CD14-positive monocyte (primary cell): ENCODE measurements at regions not wholly inside any gene's neighbourhood (a gene's known extent, or its start where the extent isn't known, plus 50 kb on each side); places are given as distances from the start of the nearest gene placed in this dataset.

ENCODE experiments used
- DNase-seq, 3 donors: peaks; one replicate each; pipeline ENCODE4 v3.0.0-alpha.2; 2011 to 2022
- H2AFZ ChIP-seq: 2 replicates; pipeline ENCODE4 v1.6.0; 2012; ENCODE audit warnings: mild to moderate bottlenecking, low read depth, low read length, inconsistent platforms; ENCODE audit not compliant: insufficient read depth, poor library complexity, severe bottlenecking
- H3K27ac ChIP-seq, 2 donors: 1 replicate in 1 of 2; 2 replicates in 1 of 2; pipeline ENCODE4 v1.5.1; 2012 to 2013; ENCODE audit warnings: low read length in 2 of 2, control low read depth in 1 of 2, inconsistent platforms in 1 of 2, low read depth in 1 of 2, mild to moderate bottlenecking in 1 of 2
- H3K27me3 ChIP-seq, 2 donors: one replicate each; pipeline versions ENCODE4 v1.6.0 to v1.6.1; 2011 to 2013; ENCODE audit warnings: low read length in 2 of 2; ENCODE audit not compliant: control insufficient read depth in 2 of 2, insufficient read depth in 2 of 2
- H3K36me3 ChIP-seq, 2 donors: replicated peaks in 1 of 2; 1 replicate in 1 of 2; 2 replicates in 1 of 2; pipeline versions ENCODE4 v1.5.1 to v1.6.1; 2012 to 2013; ENCODE audit warnings: low read length in 2 of 2, control low read depth in 1 of 2, inconsistent platforms in 1 of 2, mild to moderate bottlenecking in 1 of 2; ENCODE audit not compliant: insufficient read depth in 2 of 2, control insufficient read depth in 1 of 2
- H3K4me1 ChIP-seq, 2 donors: 1 replicate in 1 of 2; 2 replicates in 1 of 2; pipeline versions ENCODE4 v1.5.1 to v1.6.1; 2012 to 2013; ENCODE audit warnings: low read length in 2 of 2, control low read depth in 1 of 2, inconsistent platforms in 1 of 2, mild to moderate bottlenecking in 1 of 2, moderate library complexity in 1 of 2; ENCODE audit not compliant: insufficient read depth in 2 of 2, control insufficient read depth in 1 of 2
- H3K4me2 ChIP-seq: replicated peaks from 2 replicates; pipeline ENCODE3; 2012; ENCODE audit warnings: low read length, moderate library complexity, mild to moderate bottlenecking; ENCODE audit not compliant: poor library complexity, severe bottlenecking; ENCODE audit errors: extremely low read depth
- H3K4me3 ChIP-seq, 3 experiments: fragments of 200-600 bp in 1 of 3; sonication (generic) in 1 of 3; replicated peaks in 1 of 3; 1 replicate in 2 of 3; 2 replicates in 1 of 3; pipeline ENCODE4 v1.5.1; 2011 to 2013; ENCODE audit warnings: low read length in 3 of 3, mild to moderate bottlenecking in 3 of 3, control low read depth in 2 of 3, low read depth in 2 of 3, inconsistent platforms in 1 of 3, moderate library complexity in 1 of 3
- H3K79me2 ChIP-seq: 2 replicates; pipeline ENCODE4 v1.6.0; 2012; ENCODE audit warnings: mild to moderate bottlenecking, control low read depth, inconsistent platforms, low read length, moderate library complexity; ENCODE audit not compliant: insufficient read depth
- H3K9ac ChIP-seq: 2 replicates; pipeline ENCODE4 v1.6.0; 2017; ENCODE audit warnings: low read length, mild to moderate bottlenecking; ENCODE audit not compliant: insufficient read depth, poor library complexity, severe bottlenecking
- H3K9me3 ChIP-seq, 2 donors: replicated peaks in 1 of 2; 1 replicate in 1 of 2; 2 replicates in 1 of 2; pipeline versions ENCODE4 v1.5.1 to v1.6.1; 2012 to 2013; ENCODE audit warnings: low read length in 2 of 2, control low read depth in 1 of 2; ENCODE audit not compliant: control insufficient read depth in 1 of 2, insufficient read depth in 1 of 2
- H4K20me1 ChIP-seq: 2 replicates; pipeline ENCODE4 v1.6.0; 2012; ENCODE audit warnings: mild to moderate bottlenecking, low read length, control low read depth, moderate library complexity; ENCODE audit not compliant: insufficient read depth
- H3K27ac Mint-ChIP-seq, 7 donors: one replicate each; pipeline ENCODE4 v1.8.0; 2020; ENCODE audit warnings: mild to moderate bottlenecking in 7 of 7, mixed read lengths in 7 of 7, moderate library complexity in 6 of 7, inconsistent platforms in 2 of 7
- H3K27me3 Mint-ChIP-seq, 3 donors: one replicate each; pipeline ENCODE4 v1.8.0; 2021 to 2022; ENCODE audit warnings: low read depth in 3 of 3, mild to moderate bottlenecking in 3 of 3, mixed read lengths in 3 of 3, moderate library complexity in 3 of 3, inconsistent platforms in 1 of 3
- H3K36me3 Mint-ChIP-seq, 2 donors: one replicate each; pipeline ENCODE4 v1.8.0; 2020; ENCODE audit warnings: mixed read lengths in 2 of 2, inconsistent platforms in 1 of 2, mild to moderate bottlenecking in 1 of 2
- H3K4me1 Mint-ChIP-seq: one replicate; pipeline ENCODE4 v1.8.0; 2020; ENCODE audit warnings: mild to moderate bottlenecking, mixed read lengths
- H3K4me3 Mint-ChIP-seq, 2 donors: one replicate each; pipeline ENCODE4 v1.8.0; 2020; ENCODE audit warnings: mild to moderate bottlenecking in 2 of 2, mixed read lengths in 2 of 2, moderate library complexity in 1 of 2
- H3K9me3 Mint-ChIP-seq, 7 donors: one replicate each; pipeline ENCODE4 v1.8.0; 2020 to 2022; ENCODE audit warnings: mixed read lengths in 7 of 7, mild to moderate bottlenecking in 6 of 7, moderate library complexity in 6 of 7, inconsistent platforms in 2 of 7
- WGBS: methylation state at CpG from one replicate; pipeline ENCODE4 v1.1.5; 2013; ENCODE audit warnings: missing lambda C conversion rate; ENCODE audit not compliant: insufficient coverage; 5-methylcytosine and 5-hydroxymethylcytosine counted together
- intact Hi-C, 2 donors: fragments of 100-400 bp; cut with micrococcal nuclease; formaldehyde crosslinking; loops; one replicate each; pipeline versions ENCODE4 v1.15.0 to v1.15.1; 2023
- TF ChIP-seq, protein P1 (sequence below): fragments of 200-600 bp; IDR thresholded peaks from one replicate; pipeline ENCODE4 v1.8.0; 2022; ENCODE audit warnings: antibody characterized with exemption, mild to moderate bottlenecking

DNA sequence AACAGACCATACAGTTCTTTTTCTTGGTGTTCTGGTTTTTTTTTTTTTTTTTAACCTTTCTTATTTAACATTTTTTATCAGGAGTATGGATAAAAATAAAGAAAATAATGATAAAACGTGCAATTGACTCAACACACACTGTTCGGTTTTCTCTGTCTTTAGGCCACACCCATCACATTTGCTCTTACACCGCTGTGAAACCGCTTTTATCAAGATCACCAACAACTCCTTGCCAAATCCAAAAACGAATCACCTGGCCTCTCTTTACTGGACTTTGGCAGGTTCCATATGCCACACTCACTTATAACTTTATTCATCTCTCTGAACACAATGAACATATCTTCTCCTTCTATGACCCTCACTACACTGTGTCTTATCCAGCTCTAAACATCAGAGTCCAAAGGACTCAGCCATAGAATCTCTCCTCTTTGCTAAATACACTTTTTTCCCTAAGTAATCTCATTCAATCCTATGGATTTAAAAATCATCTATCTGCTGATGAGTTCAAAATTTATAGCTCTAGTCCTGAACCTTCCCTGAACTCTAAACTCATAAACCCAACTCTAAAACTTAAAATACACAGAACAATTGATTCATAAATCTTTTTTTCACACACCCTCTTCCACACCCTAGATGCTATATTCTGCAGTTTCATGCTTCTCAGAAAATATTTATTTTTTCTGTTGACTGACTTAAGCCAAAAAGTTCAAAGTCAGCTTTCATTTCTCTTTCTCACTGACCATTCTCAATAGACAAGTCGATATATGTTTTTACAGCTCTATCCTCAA lies 800.6 kb upstream of the SOX9 start:
- Histone ChIP-seq H3K9me3 (peaks cover 5 to 6% of the 10 kb centered on the region in 2 donors), H3K4me1 (no peaks in the 10 kb centered on the region), H3K79me2 (no peaks in the 10 kb centered on the region), H2AFZ (no peak overlapping the region), H3K9ac (no peak overlapping the region), H3K36me3 (no peaks in the 10 kb centered on the region), H4K20me1 (no peaks in the 10 kb centered on the region), H3K4me2 (no peak overlapping the region), H3K27me3 (no peaks in the 10 kb centered on the region), H3K27ac (no peak overlapping the region), H3K4me3 (no peak overlapping the region)
- Mint-ChIP-seq H3K36me3 (no peaks in the 10 kb centered on the region), H3K4me1 (no peaks in the 10 kb centered on the region), H3K9me3 (peaks cover 4 to 20% (median 11%) of the 10 kb centered on the region in 7 donors), H3K27ac (no peak overlapping the region), H3K27me3 (peaks cover 0 to 2% (median 0%) of the 10 kb centered on the region in 3 donors), H3K4me3 (no peak overlapping the region)
- intact Hi-C loops, result no loop called here
- TF ChIP-seq, protein P1, sequence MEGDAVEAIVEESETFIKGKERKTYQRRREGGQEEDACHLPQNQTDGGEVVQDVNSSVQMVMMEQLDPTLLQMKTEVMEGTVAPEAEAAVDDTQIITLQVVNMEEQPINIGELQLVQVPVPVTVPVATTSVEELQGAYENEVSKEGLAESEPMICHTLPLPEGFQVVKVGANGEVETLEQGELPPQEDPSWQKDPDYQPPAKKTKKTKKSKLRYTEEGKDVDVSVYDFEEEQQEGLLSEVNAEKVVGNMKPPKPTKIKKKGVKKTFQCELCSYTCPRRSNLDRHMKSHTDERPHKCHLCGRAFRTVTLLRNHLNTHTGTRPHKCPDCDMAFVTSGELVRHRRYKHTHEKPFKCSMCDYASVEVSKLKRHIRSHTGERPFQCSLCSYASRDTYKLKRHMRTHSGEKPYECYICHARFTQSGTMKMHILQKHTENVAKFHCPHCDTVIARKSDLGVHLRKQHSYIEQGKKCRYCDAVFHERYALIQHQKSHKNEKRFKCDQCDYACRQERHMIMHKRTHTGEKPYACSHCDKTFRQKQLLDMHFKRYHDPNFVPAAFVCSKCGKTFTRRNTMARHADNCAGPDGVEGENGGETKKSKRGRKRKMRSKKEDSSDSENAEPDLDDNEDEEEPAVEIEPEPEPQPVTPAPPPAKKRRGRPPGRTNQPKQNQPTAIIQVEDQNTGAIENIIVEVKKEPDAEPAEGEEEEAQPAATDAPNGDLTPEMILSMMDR, result no peak
- 95% methylated on average over 5 of the region's 6 CpGs for WGBS
- DNase-seq, result no peak

DNA sequence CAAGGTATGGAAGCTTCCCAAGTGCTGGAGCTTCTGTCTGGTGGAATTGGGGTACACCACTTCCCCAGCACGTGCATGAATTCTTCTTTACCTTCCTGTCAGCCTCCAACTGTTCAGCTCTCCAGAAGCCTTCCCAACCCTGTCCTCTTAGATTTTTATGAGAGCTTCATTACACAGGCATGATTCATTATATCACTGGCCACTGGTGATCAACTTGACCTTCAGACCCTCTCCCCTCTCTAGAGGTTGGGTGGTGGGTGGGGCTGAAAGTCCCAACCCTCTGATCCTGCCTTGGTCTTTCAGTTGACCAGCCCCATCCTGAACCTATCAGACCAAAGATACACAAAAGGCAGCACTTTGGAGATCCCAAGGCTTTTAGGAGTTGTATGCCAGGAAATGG lies 795.7 kb upstream of the SOX9 start:
- no peak overlapping the region for H3K4me2 ChIP-seq
- TF ChIP-seq, protein P1, result no peak
- H3K4me3 Mint-ChIP-seq, result no peak overlapping the region

More for the DNA sequence above, 795.7 kb upstream of the SOX9 start:
- no peak overlapping the region for H3K4me3 ChIP-seq
- H3K9ac ChIP-seq, result no peak overlapping the region
- no peaks in the 10 kb centered on the region for H4K20me1 ChIP-seq
- H3K27me3 Mint-ChIP-seq, result peaks cover 0 to 3% (median 2%) of the 10 kb centered on the region in 3 donors
- H3K27me3 ChIP-seq, result no peaks in the 10 kb centered on the region
- intact Hi-C loops, result no loop called here
- H2AFZ ChIP-seq, result no peak overlapping the region
- no peaks in the 10 kb centered on the region for H3K79me2 ChIP-seq
- no peaks in the 10 kb centered on the region for H3K36me3 Mint-ChIP-seq
- no peaks in the 10 kb centered on the region for H3K4me1 Mint-ChIP-seq
- no peak overlapping the region for H3K27ac Mint-ChIP-seq
- no peak for DNase-seq
- peaks cover 4 to 21% (median 10%) of the 10 kb centered on the region in 7 donors for H3K9me3 Mint-ChIP-seq
- WGBS, result no CpG with 5 or more reads among the region's 1 CpG
- H3K27ac ChIP-seq, result no peak overlapping the region
- peaks cover 5 to 6% of the 10 kb centered on the region in 2 donors for H3K9me3 ChIP-seq
- H3K36me3 ChIP-seq, result no peaks in the 10 kb centered on the region
- no peaks in the 10 kb centered on the region for H3K4me1 ChIP-seq
